Activated naive CD4-positive, alpha-beta T cell treated with anti-CD3 and anti-CD28 coated beads for 36 hours (primary cell): ENCODE measurements at regions not wholly inside any gene's neighbourhood (a gene's known extent, or its start where the extent isn't known, plus 50 kb on each side); places are given as distances from the start of the nearest gene placed in this dataset.
"Not testable (repeated sequence)": the region's sequence is repeated elsewhere in the genome, so short reads cannot be mapped to it uniquely, and the experiment has no call there.

Experiments
- CTCF ChIA-PET: fragments of 350-600 bp; sonication (Branson Sonifier 250); formaldehyde crosslinking; loops from one replicate; lab custom pipeline; 2021; ENCODE audit warnings: antibody characterized with exemption; lab: Charles Lee
- DNase-seq: peaks from one replicate; pipeline ENCODE4 v3.0.0-alpha.2; 2020
- H3K27ac Mint-ChIP-seq: one replicate; pipeline ENCODE4 v1.8.0; 2021; ENCODE audit warnings: mild to moderate bottlenecking, mixed read lengths
- H3K27me3 Mint-ChIP-seq: one replicate; pipeline ENCODE4 v1.8.0; 2021; ENCODE audit warnings: low read depth, mixed read lengths
- H3K36me3 Mint-ChIP-seq: one replicate; pipeline ENCODE4 v1.8.0; 2021; ENCODE audit warnings: low read depth, mixed read lengths
- H3K4me1 Mint-ChIP-seq: one replicate; pipeline ENCODE4 v1.8.0; 2021; ENCODE audit warnings: low read depth, mixed read lengths
- H3K4me3 Mint-ChIP-seq: one replicate; pipeline ENCODE4 v1.8.0; 2021; ENCODE audit warnings: mild to moderate bottlenecking, moderate library complexity, mixed read lengths
- H3K9me3 Mint-ChIP-seq: one replicate; pipeline ENCODE4 v1.8.0; 2021; ENCODE audit warnings: mixed read lengths
- intact Hi-C: fragments of 100-400 bp; cut with micrococcal nuclease; formaldehyde crosslinking; loops from one replicate; pipeline ENCODE4 v1.15.1; 2023

GRCh38 chr10:42476101-42476500 is 162.3 kb downstream of the ZNF33B start:
- no peak overlapping the region for H3K4me3 Mint-ChIP-seq
- H3K4me1 Mint-ChIP-seq = peaks cover 5% of the 10 kb centered on the region
- no peaks in the 10 kb centered on the region for H3K36me3 Mint-ChIP-seq
- DNase-seq = no peak
- H3K27me3 Mint-ChIP-seq = peaks cover 45% of the 10 kb centered on the region
- intact Hi-C loops = no loop called here
- CTCF ChIA-PET = no interaction called here
- H3K9me3 Mint-ChIP-seq = no peaks in the 10 kb centered on the region
- no peak overlapping the region for H3K27ac Mint-ChIP-seq

GRCh38 chr10:42475168-42476098 is 162.9 kb downstream of the ZNF33B start:
- no peaks in the 10 kb centered on the region for H3K36me3 Mint-ChIP-seq
- peaks cover 45% of the 10 kb centered on the region for H3K27me3 Mint-ChIP-seq
- CTCF ChIA-PET = no interaction called here
- H3K27ac Mint-ChIP-seq = no peak overlapping the region
- no peaks in the 10 kb centered on the region for H3K9me3 Mint-ChIP-seq
- no peak overlapping the region for H3K4me3 Mint-ChIP-seq
- peaks cover 5% of the 10 kb centered on the region for H3K4me1 Mint-ChIP-seq
- intact Hi-C loops = no loop called here
- DNase-seq = no peak

- Mint-ChIP-seq H3K4me3 (no peak overlapping the region), H3K27ac (no peak overlapping the region), H3K36me3 (peaks cover 2% of the 10 kb centered on the region), H3K27me3 (peaks cover 8% of the 10 kb centered on the region), H3K4me1 (no peaks in the 10 kb centered on the region), H3K9me3 (peaks cover 9% of the 10 kb centered on the region)
- intact Hi-C loops = no loop called here
- DNase-seq = no peak
- CTCF ChIA-PET = no interaction called here
Observed at GRCh38 chr10:42454313-42454712, 184.1 kb downstream of the ZNF33B start.

- Mint-ChIP-seq H3K9me3 (peaks cover 2% of the 10 kb centered on the region), H3K4me3 (no peak overlapping the region), H3K36me3 (no peaks in the 10 kb centered on the region), H3K4me1 (no peaks in the 10 kb centered on the region), H3K27me3 (peaks cover 4% of the 10 kb centered on the region), H3K27ac (no peak overlapping the region)
- no peak for DNase-seq
- CTCF ChIA-PET = no interaction called here
- intact Hi-C loops = no loop called here
Observed at GRCh38 chr10:42431095-42431494, 207.3 kb downstream of the ZNF33B start.

GRCh38 chr10:42428534-42428933 is 209.8 kb downstream of the ZNF33B start:
- H3K27ac Mint-ChIP-seq = no peak overlapping the region
- H3K9me3 Mint-ChIP-seq = peaks cover 2% of the 10 kb centered on the region
- no peak overlapping the region for H3K4me3 Mint-ChIP-seq
- intact Hi-C loops = no loop called here
- H3K4me1 Mint-ChIP-seq = no peaks in the 10 kb centered on the region
- CTCF ChIA-PET = interaction anchor here (0.5 to 0.8 kb wide), 4 partner anchors 16 to 607 kb away, joined by 3 to 4 read pairs (median 3); no protein-coding TSS in a partner anchor
- no peak for DNase-seq
- H3K27me3 Mint-ChIP-seq = peaks cover 3% of the 10 kb centered on the region
- H3K36me3 Mint-ChIP-seq = no peaks in the 10 kb centered on the region

- H3K4me3 Mint-ChIP-seq = no peak overlapping the region
- no peaks in the 10 kb centered on the region for H3K36me3 Mint-ChIP-seq
- intact Hi-C loops = no loop called here
- CTCF ChIA-PET = no interaction called here
- DNase-seq = no peak
- no peaks in the 10 kb centered on the region for H3K4me1 Mint-ChIP-seq
- H3K9me3 Mint-ChIP-seq = no peaks in the 10 kb centered on the region
- H3K27ac Mint-ChIP-seq = no peak overlapping the region
- H3K27me3 Mint-ChIP-seq = peaks cover 8% of the 10 kb centered on the region
Observed at GRCh38 chr10:42422911-42423310, 215.5 kb downstream of the ZNF33B start.

- no peak for DNase-seq
- H3K4me3 Mint-ChIP-seq = no peak overlapping the region
- H3K27ac Mint-ChIP-seq = no peak overlapping the region
- no peaks in the 10 kb centered on the region for H3K4me1 Mint-ChIP-seq
- peaks cover 8% of the 10 kb centered on the region for H3K27me3 Mint-ChIP-seq
- CTCF ChIA-PET = no interaction called here
- intact Hi-C loops = no loop called here
- H3K9me3 Mint-ChIP-seq = no peaks in the 10 kb centered on the region
- no peaks in the 10 kb centered on the region for H3K36me3 Mint-ChIP-seq
Observed at GRCh38 chr10:42421812-42422211, 216.6 kb downstream of the ZNF33B start.

- intact Hi-C loops = no loop called here
- Mint-ChIP-seq H3K4me3 (no peak overlapping the region), H3K27me3 (peaks cover 8% of the 10 kb centered on the region), H3K27ac (no peak overlapping the region), H3K4me1 (no peaks in the 10 kb centered on the region), H3K9me3 (no peaks in the 10 kb centered on the region), H3K36me3 (no peaks in the 10 kb centered on the region)
- CTCF ChIA-PET = no interaction called here
- no peak for DNase-seq
Observed at GRCh38 chr10:42419789-42420188, 218.6 kb downstream of the ZNF33B start.

- DNase-seq = no peak
- H3K9me3 Mint-ChIP-seq = peaks cover 3% of the 10 kb centered on the region
- intact Hi-C loops = no loop called here
- H3K27me3 Mint-ChIP-seq = no peaks in the 10 kb centered on the region
- H3K36me3 Mint-ChIP-seq = no peaks in the 10 kb centered on the region
- CTCF ChIA-PET = no interaction called here
- no peaks in the 10 kb centered on the region for H3K4me1 Mint-ChIP-seq
- no peak overlapping the region for H3K27ac Mint-ChIP-seq
- no peak overlapping the region for H3K4me3 Mint-ChIP-seq
Observed at GRCh38 chr10:42380926-42381547, 257.3 kb downstream of the ZNF33B start.

GRCh38 chr10:42367532-42368230 is 270.7 kb downstream of the ZNF33B start:
- CTCF ChIA-PET = no interaction called here
- no peaks in the 10 kb centered on the region for H3K4me1 Mint-ChIP-seq
- H3K36me3 Mint-ChIP-seq = no peaks in the 10 kb centered on the region
- H3K9me3 Mint-ChIP-seq = peaks cover 12% of the 10 kb centered on the region
- H3K27me3 Mint-ChIP-seq = peaks cover 15% of the 10 kb centered on the region
- intact Hi-C loops = no loop called here
- DNase-seq = no peak
- no peak overlapping the region for H3K4me3 Mint-ChIP-seq
- no peak overlapping the region for H3K27ac Mint-ChIP-seq

GRCh38 chr10:42351745-42352144 is 286.6 kb downstream of the ZNF33B start:
- CTCF ChIA-PET = no interaction called here
- intact Hi-C loops = no loop called here
- H3K4me3 Mint-ChIP-seq = no peak overlapping the region
- no peaks in the 10 kb centered on the region for H3K27me3 Mint-ChIP-seq
- H3K4me1 Mint-ChIP-seq = no peaks in the 10 kb centered on the region
- H3K27ac Mint-ChIP-seq = no peak overlapping the region
- no peaks in the 10 kb centered on the region for H3K36me3 Mint-ChIP-seq
- H3K9me3 Mint-ChIP-seq = peaks cover 12% of the 10 kb centered on the region
- no peak for DNase-seq

- H3K9me3 Mint-ChIP-seq = peaks cover 46% of the 10 kb centered on the region
- H3K4me3 Mint-ChIP-seq, DNase-seq, H3K27me3 Mint-ChIP-seq, H3K36me3 Mint-ChIP-seq, intact Hi-C loops, H3K27ac Mint-ChIP-seq, CTCF ChIA-PET, H3K4me1 Mint-ChIP-seq: not testable (repeated sequence)
Observed at GRCh38 chr10:42336593-42337337, 301.6 kb downstream of the ZNF33B start.
